Liver (tissue), 8 donors: ENCODE measurements at regions not wholly inside any gene's neighbourhood (a gene's known extent, or its start where the extent isn't known, plus 50 kb on each side); places are given as distances from the start of the nearest gene placed in this dataset.
"Not testable (repeated sequence)": the region's sequence is repeated elsewhere in the genome, so short reads cannot be mapped to it uniquely, and the experiment has no call there.

Experiments used
- DNase-seq: peaks from one replicate; pipeline ENCODE4 v3.0.0-alpha.2; 2017; ENCODE audit warnings: low spot score
- H3K27ac ChIP-seq, 2 donors: one replicate each; pipeline ENCODE4 v1.7.0; 2013; ENCODE audit warnings: inconsistent platforms in 2 of 2, low read length in 2 of 2, control low read depth in 1 of 2, low read depth in 1 of 2, mild to moderate bottlenecking in 1 of 2
- H3K27me3 ChIP-seq, 4 donors: one replicate each; pipeline versions ENCODE4 v1.6.1 to v1.7.0; 2013; ENCODE audit warnings: low read length in 3 of 4, inconsistent platforms in 1 of 4, mild to moderate bottlenecking in 1 of 4, moderate library complexity in 1 of 4; ENCODE audit not compliant: control insufficient read depth in 4 of 4, insufficient read depth in 4 of 4
- H3K36me3 ChIP-seq, 4 donors: one replicate each; pipeline versions ENCODE4 v1.6.1 to v1.7.0; 2013; ENCODE audit warnings: low read length in 3 of 4, mild to moderate bottlenecking in 3 of 4, low read depth in 1 of 4, moderate library complexity in 1 of 4; ENCODE audit not compliant: control insufficient read depth in 4 of 4, insufficient read depth in 3 of 4
- H3K4me1 ChIP-seq, 4 donors: one replicate each; pipeline versions ENCODE4 v1.6.1 to v1.7.0; 2013; ENCODE audit warnings: low read length in 3 of 4, mild to moderate bottlenecking in 3 of 4, moderate library complexity in 1 of 4; ENCODE audit not compliant: control insufficient read depth in 4 of 4, insufficient read depth in 4 of 4
- H3K4me3 ChIP-seq, 3 donors: one replicate each; pipeline versions ENCODE4 v1.6.1 to v1.7.0; 2013; ENCODE audit warnings: low read length in 3 of 3, control low read depth in 1 of 3, low read depth in 1 of 3, mild to moderate bottlenecking in 1 of 3
- H3K9ac ChIP-seq, 2 donors: one replicate each; pipeline ENCODE4 v1.7.0; 2013; ENCODE audit warnings: low read length in 2 of 2, mild to moderate bottlenecking in 2 of 2, moderate library complexity in 2 of 2, control low read depth in 1 of 2, low read depth in 1 of 2
- H3K9me3 ChIP-seq, 4 donors: one replicate each; pipeline versions ENCODE4 v1.6.1 to v1.7.0; 2013; ENCODE audit warnings: low read length in 3 of 4; ENCODE audit not compliant: control insufficient read depth in 4 of 4
- EGR1 ChIP-seq, 2 donors: IDR thresholded peaks; 2 replicates each; pipeline ENCODE4 v1.6.1; 2016 to 2018; ENCODE audit warnings: antibody characterized with exemption in 2 of 2, low read depth in 2 of 2
- FOXA1 ChIP-seq: IDR thresholded peaks from 2 replicates; pipeline ENCODE4 v1.6.1; 2016; ENCODE audit warnings: antibody characterized with exemption
- FOXA2 ChIP-seq: IDR thresholded peaks from 2 replicates; pipeline ENCODE4 v1.6.1; 2016; ENCODE audit warnings: antibody characterized with exemption
- GABPA ChIP-seq, 2 donors: IDR thresholded peaks in 1 of 2; conservative IDR thresholded peaks in 1 of 2; 2 replicates each; pipeline ENCODE4 v1.6.1; 2016; ENCODE audit warnings: antibody characterized with exemption in 2 of 2, mild to moderate bottlenecking in 1 of 2, moderate library complexity in 1 of 2
- HNF4A ChIP-seq, 2 donors: conservative IDR thresholded peaks; 2 replicates each; pipeline ENCODE4 v1.6.1; 2016; ENCODE audit warnings: antibody characterized with exemption in 2 of 2, mild to moderate bottlenecking in 2 of 2
- HNF4G ChIP-seq: IDR thresholded peaks from 2 replicates; pipeline ENCODE4 v1.6.1; 2016; ENCODE audit warnings: antibody characterized with exemption
- JUND ChIP-seq, 2 donors: IDR thresholded peaks; 2 replicates each; pipeline ENCODE4 v1.6.1; 2016; ENCODE audit warnings: antibody characterized with exemption in 2 of 2
- NR2F2 ChIP-seq: IDR thresholded peaks from 2 replicates; pipeline ENCODE4 v1.6.1; 2016; ENCODE audit warnings: antibody characterized with exemption
- RAD21 ChIP-seq, 2 donors: IDR thresholded peaks; 2 replicates each; pipeline ENCODE4 v1.6.1; 2016; ENCODE audit warnings: antibody characterized with exemption in 2 of 2, mild to moderate bottlenecking in 2 of 2
- RXRA ChIP-seq, 2 donors: IDR thresholded peaks; 2 replicates each; pipeline ENCODE4 v1.6.1; 2017 to 2018; ENCODE audit warnings: antibody characterized with exemption in 2 of 2, mild to moderate bottlenecking in 1 of 2
- SP1 ChIP-seq: IDR thresholded peaks from 2 replicates; pipeline ENCODE4 v1.6.1; 2018; ENCODE audit warnings: antibody characterized with exemption, mild to moderate bottlenecking
- TAF1 ChIP-seq: conservative IDR thresholded peaks from 2 replicates; pipeline ENCODE4 v1.6.1; 2016; ENCODE audit warnings: antibody characterized with exemption, mild to moderate bottlenecking
- YY1 ChIP-seq: IDR thresholded peaks from 2 replicates; pipeline ENCODE4 v1.6.1; 2016; ENCODE audit warnings: antibody characterized with exemption, mild to moderate bottlenecking
- WGBS: extraction: QIAGEN DNeasy Blood & Tissue Kit; methylation state at CpG from one replicate; pipeline ENCODE4 v1.1.7; 2013; 5-methylcytosine and 5-hydroxymethylcytosine counted together
- TF ChIP-seq, protein P1 (sequence below): IDR thresholded peaks from 2 replicates; pipeline ENCODE4 v1.6.1; 2016; ENCODE audit warnings: antibody characterized with exemption, mild to moderate bottlenecking
- TF ChIP-seq, protein P2 (sequence below): IDR thresholded peaks from 2 replicates; pipeline ENCODE4 v1.6.1; 2016; ENCODE audit warnings: antibody characterized with exemption
- TF ChIP-seq, protein P3 (sequence below): IDR thresholded peaks from 2 replicates; pipeline ENCODE4 v1.6.1; 2016; ENCODE audit warnings: antibody characterized with exemption
- TF ChIP-seq, protein P4 (sequence below): fragments of 150-350 bp; IDR thresholded peaks from 2 replicates; pipeline ENCODE4 v1.5.1; 2017; ENCODE audit warnings: improper control_type of control experiment, low read depth, low read length; ENCODE audit not compliant: missing input control
- TF ChIP-seq, protein P5 (sequence below): IDR thresholded peaks from 2 replicates; pipeline ENCODE4 v1.6.1; 2016; ENCODE audit warnings: antibody characterized with exemption
- donor health status: healthy.
- donor health status: healthy.
- donor health status: healthy.
- donor health status: healthy.
- donor health status: healthy.

DNA sequence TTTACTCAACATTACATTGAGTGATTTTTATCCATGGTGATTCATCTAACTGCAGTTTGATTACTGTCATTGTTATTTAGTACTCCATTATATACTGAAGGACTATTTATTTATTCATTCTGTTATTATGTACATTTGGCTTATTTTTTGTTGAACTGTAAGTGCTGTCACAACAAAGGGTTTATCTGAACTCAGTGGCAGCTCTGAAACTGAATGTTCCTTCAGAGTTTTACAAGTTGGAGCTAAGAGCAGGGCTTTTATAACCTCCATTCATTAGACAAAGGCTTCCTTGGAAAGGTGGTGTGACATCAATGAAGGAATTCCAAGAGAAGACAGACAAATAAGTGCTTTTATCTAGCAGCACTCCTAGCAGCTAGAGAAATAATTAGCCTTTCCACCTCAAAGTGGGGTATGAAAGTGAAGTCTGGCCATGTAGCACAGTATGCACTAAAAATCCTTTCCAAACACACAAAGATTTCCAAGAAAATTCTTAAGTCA is 83.3 kb upstream of the GORAB start (continued):
- TF ChIP-seq, protein P1, sequence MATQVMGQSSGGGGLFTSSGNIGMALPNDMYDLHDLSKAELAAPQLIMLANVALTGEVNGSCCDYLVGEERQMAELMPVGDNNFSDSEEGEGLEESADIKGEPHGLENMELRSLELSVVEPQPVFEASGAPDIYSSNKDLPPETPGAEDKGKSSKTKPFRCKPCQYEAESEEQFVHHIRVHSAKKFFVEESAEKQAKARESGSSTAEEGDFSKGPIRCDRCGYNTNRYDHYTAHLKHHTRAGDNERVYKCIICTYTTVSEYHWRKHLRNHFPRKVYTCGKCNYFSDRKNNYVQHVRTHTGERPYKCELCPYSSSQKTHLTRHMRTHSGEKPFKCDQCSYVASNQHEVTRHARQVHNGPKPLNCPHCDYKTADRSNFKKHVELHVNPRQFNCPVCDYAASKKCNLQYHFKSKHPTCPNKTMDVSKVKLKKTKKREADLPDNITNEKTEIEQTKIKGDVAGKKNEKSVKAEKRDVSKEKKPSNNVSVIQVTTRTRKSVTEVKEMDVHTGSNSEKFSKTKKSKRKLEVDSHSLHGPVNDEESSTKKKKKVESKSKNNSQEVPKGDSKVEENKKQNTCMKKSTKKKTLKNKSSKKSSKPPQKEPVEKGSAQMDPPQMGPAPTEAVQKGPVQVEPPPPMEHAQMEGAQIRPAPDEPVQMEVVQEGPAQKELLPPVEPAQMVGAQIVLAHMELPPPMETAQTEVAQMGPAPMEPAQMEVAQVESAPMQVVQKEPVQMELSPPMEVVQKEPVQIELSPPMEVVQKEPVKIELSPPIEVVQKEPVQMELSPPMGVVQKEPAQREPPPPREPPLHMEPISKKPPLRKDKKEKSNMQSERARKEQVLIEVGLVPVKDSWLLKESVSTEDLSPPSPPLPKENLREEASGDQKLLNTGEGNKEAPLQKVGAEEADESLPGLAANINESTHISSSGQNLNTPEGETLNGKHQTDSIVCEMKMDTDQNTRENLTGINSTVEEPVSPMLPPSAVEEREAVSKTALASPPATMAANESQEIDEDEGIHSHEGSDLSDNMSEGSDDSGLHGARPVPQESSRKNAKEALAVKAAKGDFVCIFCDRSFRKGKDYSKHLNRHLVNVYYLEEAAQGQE, result no peak
- no peak for TF ChIP-seq EGR1 (IDR thresholded peaks at IDR 0.05; ENCODE audit: low read depth in 2 of 2)
- no peak for TF ChIP-seq NR2F2
- no peak for TF ChIP-seq RXRA (IDR thresholded peaks at IDR 0.05)

DNA sequence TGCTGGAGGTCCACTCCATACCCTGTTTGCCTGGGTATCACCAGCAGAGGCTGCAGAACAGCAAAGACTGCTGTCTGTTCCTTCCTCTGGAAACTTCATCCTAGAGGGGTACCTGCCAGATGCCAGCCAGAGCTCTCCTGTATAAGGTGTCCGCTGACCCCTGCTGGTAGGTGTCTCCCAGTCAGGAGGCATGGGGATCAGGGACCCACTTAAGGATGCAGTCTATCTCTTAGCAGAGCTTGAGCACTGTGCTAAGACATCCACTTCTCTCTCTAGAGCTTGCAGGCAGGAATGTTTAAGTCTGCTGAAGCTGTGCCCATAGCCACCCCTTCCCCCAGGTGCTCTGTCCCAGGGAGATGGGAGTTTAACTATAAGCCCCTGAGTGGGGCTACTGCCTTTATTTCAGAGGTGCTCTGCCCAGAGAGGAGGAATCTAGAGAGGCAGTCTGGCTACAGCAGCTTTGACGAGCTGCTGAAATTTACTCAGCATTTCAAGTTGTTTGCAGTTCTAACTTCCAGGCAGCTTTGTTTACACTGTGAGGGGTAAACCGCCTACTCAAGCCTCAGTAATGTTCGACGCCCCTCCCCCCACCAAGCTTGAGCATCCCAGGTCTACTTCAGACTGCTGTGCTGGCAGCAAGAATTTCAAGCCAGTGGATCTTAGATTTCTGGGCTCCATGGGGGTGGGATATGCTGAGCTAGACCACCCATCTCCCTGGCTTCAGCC is 74.5 kb upstream of the GORAB start:
- 49% methylated on average over 5 of the region's 5 CpGs for WGBS
- H3K4me3 ChIP-seq, H3K27ac ChIP-seq, H3K9me3 ChIP-seq, H3K36me3 ChIP-seq, H3K9ac ChIP-seq, DNase-seq, H3K4me1 ChIP-seq, H3K27me3 ChIP-seq: not testable (repeated sequence)
- peak in 1 of 2 donors; percentile 14 for TF ChIP-seq RAD21 (IDR thresholded peaks at IDR 0.05)

DNA sequence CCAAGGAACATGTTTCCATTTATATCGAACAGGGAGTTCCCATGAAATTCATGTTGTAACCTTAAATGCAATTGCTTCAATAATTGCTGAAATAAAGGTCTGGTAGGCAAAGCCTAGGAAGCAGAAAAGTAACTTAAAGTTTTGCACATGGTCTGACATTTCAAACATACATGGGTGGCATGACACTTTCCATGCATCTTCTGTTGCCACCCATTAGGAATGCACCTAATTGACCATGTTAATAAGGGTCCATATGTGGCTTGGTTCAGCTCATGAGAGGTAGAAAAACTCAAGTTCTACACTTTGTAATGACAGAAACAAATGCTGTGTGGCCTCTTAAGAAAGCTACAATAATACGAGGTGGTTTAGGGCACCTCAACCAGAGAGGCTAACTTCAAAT is 72.0 kb upstream of the GORAB start:
- peaks cover 0 to 2% (median 0%) of the 10 kb centered on the region in 4 donors for H3K9me3 ChIP-seq
- no peaks in the 10 kb centered on the region for H3K27me3 ChIP-seq
- no peak overlapping the region for H3K27ac ChIP-seq
- H3K4me3 ChIP-seq, result no peak overlapping the region
- no peaks in the 10 kb centered on the region for H3K4me1 ChIP-seq
- 37% methylated on average over 2 of the region's 2 CpGs for WGBS
- DNase-seq, result no peak
- TF ChIP-seq TAF1, result no peak
- TF ChIP-seq YY1, result no peak
- no peak for TF ChIP-seq HNF4G
- TF ChIP-seq, protein P1, result no peak
- no peak for TF ChIP-seq JUND (IDR thresholded peaks at IDR 0.05)
- no peak for TF ChIP-seq SP1
- no peak for TF ChIP-seq HNF4A (conservative IDR thresholded peaks at IDR 0.05)
- no peak for TF ChIP-seq FOXA2
- no peak for TF ChIP-seq RXRA (IDR thresholded peaks at IDR 0.05)
- TF ChIP-seq, protein P2, sequence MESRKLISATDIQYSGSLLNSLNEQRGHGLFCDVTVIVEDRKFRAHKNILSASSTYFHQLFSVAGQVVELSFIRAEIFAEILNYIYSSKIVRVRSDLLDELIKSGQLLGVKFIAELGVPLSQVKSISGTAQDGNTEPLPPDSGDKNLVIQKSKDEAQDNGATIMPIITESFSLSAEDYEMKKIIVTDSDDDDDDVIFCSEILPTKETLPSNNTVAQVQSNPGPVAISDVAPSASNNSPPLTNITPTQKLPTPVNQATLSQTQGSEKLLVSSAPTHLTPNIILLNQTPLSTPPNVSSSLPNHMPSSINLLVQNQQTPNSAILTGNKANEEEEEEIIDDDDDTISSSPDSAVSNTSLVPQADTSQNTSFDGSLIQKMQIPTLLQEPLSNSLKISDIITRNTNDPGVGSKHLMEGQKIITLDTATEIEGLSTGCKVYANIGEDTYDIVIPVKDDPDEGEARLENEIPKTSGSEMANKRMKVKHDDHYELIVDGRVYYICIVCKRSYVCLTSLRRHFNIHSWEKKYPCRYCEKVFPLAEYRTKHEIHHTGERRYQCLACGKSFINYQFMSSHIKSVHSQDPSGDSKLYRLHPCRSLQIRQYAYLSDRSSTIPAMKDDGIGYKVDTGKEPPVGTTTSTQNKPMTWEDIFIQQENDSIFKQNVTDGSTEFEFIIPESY, result no peak
- TF ChIP-seq RAD21 (IDR thresholded peaks at IDR 0.05), result no peak
- TF ChIP-seq, protein P3, sequence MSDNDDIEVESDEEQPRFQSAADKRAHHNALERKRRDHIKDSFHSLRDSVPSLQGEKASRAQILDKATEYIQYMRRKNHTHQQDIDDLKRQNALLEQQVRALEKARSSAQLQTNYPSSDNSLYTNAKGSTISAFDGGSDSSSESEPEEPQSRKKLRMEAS, result no peak
- TF ChIP-seq EGR1 (IDR thresholded peaks at IDR 0.05; ENCODE audit: low read depth in 2 of 2), result no peak
- TF ChIP-seq FOXA1, result no peak
- TF ChIP-seq GABPA (IDR thresholded peaks at IDR 0.05 in 1 of 2, conservative IDR thresholded peaks at IDR 0.05 in 1 of 2), result no peak
- TF ChIP-seq, protein P4, sequence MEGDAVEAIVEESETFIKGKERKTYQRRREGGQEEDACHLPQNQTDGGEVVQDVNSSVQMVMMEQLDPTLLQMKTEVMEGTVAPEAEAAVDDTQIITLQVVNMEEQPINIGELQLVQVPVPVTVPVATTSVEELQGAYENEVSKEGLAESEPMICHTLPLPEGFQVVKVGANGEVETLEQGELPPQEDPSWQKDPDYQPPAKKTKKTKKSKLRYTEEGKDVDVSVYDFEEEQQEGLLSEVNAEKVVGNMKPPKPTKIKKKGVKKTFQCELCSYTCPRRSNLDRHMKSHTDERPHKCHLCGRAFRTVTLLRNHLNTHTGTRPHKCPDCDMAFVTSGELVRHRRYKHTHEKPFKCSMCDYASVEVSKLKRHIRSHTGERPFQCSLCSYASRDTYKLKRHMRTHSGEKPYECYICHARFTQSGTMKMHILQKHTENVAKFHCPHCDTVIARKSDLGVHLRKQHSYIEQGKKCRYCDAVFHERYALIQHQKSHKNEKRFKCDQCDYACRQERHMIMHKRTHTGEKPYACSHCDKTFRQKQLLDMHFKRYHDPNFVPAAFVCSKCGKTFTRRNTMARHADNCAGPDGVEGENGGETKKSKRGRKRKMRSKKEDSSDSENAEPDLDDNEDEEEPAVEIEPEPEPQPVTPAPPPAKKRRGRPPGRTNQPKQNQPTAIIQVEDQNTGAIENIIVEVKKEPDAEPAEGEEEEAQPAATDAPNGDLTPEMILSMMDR, result no peak
- TF ChIP-seq, protein P5, sequence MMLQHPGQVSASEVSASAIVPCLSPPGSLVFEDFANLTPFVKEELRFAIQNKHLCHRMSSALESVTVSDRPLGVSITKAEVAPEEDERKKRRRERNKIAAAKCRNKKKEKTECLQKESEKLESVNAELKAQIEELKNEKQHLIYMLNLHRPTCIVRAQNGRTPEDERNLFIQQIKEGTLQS, result no peak
- TF ChIP-seq NR2F2, result no peak
- H3K9ac ChIP-seq, result no peak overlapping the region
- H3K36me3 ChIP-seq, result no peaks in the 10 kb centered on the region
